Uterus (tissue), 2 donors: ENCODE measurements at regions not wholly inside any gene's neighbourhood (a gene's known extent, or its start where the extent isn't known, plus 50 kb on each side); places are given as distances from the start of the nearest gene placed in this dataset.

Experiments used
- POLR2A ChIP-seq, 2 donors: fragments of 450-650 bp; IDR thresholded peaks; one replicate each; pipeline ENCODE4 v1.6.1; 2016; ENCODE audit warnings: antibody characterized with exemption in 2 of 2, mild to moderate bottlenecking in 1 of 2, moderate library complexity in 1 of 2
- TF ChIP-seq, protein P1 (sequence below), 4 experiments: fragments of 200-600 bp in 2 of 4; fragments of 450-650 bp in 2 of 4; sonication (generic) in 2 of 4; IDR thresholded peaks; one replicate each; pipeline ENCODE4 v1.5.1; 2016 to 2019; ENCODE audit warnings: antibody characterized with exemption in 4 of 4, mild to moderate bottlenecking in 2 of 4, moderate library complexity in 1 of 4

DNA sequence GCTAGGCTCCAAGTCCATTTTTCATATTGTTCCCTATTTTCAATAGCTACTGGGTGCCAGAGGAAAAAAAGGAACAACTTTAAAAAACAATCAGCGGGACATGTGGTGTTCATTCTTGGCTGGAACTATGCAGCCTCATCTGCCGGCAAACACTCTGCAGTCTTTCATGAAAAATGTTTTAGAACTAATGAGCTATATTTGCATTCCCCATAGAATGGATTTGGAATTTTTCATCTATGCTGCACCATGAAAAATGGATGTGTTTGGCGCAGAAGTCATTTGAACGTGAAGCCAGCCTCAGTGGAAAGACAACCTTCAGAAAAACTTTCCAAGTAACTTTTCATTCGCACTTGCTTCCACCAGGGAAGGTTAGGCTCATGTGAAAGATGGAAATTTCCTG lies 270.5 kb downstream of the SKAP2 start:
- TF ChIP-seq, protein P1, sequence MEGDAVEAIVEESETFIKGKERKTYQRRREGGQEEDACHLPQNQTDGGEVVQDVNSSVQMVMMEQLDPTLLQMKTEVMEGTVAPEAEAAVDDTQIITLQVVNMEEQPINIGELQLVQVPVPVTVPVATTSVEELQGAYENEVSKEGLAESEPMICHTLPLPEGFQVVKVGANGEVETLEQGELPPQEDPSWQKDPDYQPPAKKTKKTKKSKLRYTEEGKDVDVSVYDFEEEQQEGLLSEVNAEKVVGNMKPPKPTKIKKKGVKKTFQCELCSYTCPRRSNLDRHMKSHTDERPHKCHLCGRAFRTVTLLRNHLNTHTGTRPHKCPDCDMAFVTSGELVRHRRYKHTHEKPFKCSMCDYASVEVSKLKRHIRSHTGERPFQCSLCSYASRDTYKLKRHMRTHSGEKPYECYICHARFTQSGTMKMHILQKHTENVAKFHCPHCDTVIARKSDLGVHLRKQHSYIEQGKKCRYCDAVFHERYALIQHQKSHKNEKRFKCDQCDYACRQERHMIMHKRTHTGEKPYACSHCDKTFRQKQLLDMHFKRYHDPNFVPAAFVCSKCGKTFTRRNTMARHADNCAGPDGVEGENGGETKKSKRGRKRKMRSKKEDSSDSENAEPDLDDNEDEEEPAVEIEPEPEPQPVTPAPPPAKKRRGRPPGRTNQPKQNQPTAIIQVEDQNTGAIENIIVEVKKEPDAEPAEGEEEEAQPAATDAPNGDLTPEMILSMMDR (IDR thresholded peaks at IDR 0.05): no peak
- no peak for TF ChIP-seq POLR2A (IDR thresholded peaks at IDR 0.05)
